Fibroblast of villous mesenchyme (primary cell): ENCODE measurements at regions not wholly inside any gene's neighbourhood (a gene's known extent, or its start where the extent isn't known, plus 50 kb on each side); places are given as distances from the start of the nearest gene placed in this dataset.
"Not testable (repeated sequence)": the region's sequence is repeated elsewhere in the genome, so short reads cannot be mapped to it uniquely, and the experiment has no call there.

ENCODE experiments used
- DNase-seq: peaks from one replicate; pipeline ENCODE4 v3.0.0-alpha.2; 2010; ENCODE audit warnings: low read depth
- H3K4me3 ChIP-seq: 2 replicates; pipeline ENCODE4 v1.5.1; 2011; ENCODE audit warnings: low read depth, mild to moderate bottlenecking, low read length
- CTCF ChIP-seq: IDR thresholded peaks from 2 replicates; pipeline ENCODE4 v1.5.1; 2012; ENCODE audit warnings: low read depth, mild to moderate bottlenecking, low read length; ENCODE audit not compliant: insufficient read depth

GRCh38 chr20:4326195-4327065 lies 77.3 kb upstream of the ADRA1D start:
- DNase-seq: no peak
- no peak overlapping the region for H3K4me3 ChIP-seq
- TF ChIP-seq CTCF: no peak

- TF ChIP-seq CTCF: no peak
- H3K4me3 ChIP-seq: no peak overlapping the region
- peak; percentile 52 for DNase-seq
Observed at GRCh38 chr20:4325548-4326187, 76.6 kb upstream of the ADRA1D start.

- no peak for DNase-seq
- no peak overlapping the region for H3K4me3 ChIP-seq
- TF ChIP-seq CTCF: no peak
Observed at GRCh38 chr20:4324611-4325243, 75.6 kb upstream of the ADRA1D start.

GRCh38 chr20:4322499-4322898 lies 73.4 kb upstream of the ADRA1D start:
- no peak for TF ChIP-seq CTCF
- DNase-seq: no peak
- H3K4me3 ChIP-seq: no peak overlapping the region

- H3K4me3 ChIP-seq: no peak overlapping the region
- TF ChIP-seq CTCF: no peak
- DNase-seq: no peak
Observed at GRCh38 chr20:4320291-4320690, 71.2 kb upstream of the ADRA1D start.

- H3K4me3 ChIP-seq: no peak overlapping the region
- no peak for TF ChIP-seq CTCF
- DNase-seq: no peak
Observed at GRCh38 chr20:4318891-4319290, 69.8 kb upstream of the ADRA1D start.

- not testable (repeated sequence) for DNase-seq, H3K4me3 ChIP-seq
Observed at GRCh38 chr20:4310616-4311015, 61.5 kb upstream of the ADRA1D start.
